ENCODE measurements at regions not wholly inside any gene's neighbourhood (a gene's known extent, or its start where the extent isn't known, plus 50 kb on each side); places are given as distances from the start of the nearest gene placed in this dataset.

DNA sequence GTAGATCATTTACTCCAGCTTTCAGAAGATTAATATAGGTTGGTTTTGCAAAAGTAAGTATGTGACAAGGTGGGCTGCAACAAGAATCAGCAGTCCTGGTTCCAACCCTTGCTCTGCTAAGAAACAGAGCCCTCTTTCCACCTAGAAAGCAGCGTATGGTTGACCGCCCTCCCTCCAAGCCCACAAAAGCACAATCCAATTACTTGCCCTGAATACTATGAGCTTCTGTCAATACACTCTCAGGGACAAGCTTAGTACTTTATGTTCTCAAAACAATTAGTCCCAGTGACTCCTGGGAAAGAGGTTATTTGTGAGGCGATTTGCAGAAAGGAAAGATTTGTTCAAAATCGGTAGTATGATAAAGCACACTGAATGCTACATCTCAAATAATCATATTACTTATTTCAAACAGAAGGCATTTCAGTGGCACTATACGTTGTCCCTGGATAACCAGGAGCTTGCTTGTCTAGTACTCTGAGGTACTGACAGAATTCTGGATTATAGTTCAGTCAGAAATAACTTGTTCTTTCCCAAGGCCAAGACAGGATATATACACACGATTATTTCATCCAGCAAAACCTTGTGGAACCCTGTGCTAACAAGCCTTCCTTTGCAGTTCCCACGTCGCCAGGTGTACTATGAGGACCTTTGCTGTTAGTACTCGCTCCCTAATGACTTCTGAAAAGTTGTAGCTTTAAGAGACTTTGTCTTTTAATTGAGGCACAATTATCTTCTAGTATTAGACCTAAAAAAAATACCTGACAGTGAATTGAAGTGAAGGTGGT, 96.9 kb upstream of the ADTRP start:
- Mint-ChIP-seq H3K36me3 (peaks cover 5% of the 10 kb centered on the region), H3K27me3 (ENCODE audit: low read depth) (no peaks in the 10 kb centered on the region), H3K4me1 (peaks cover 24% of the 10 kb centered on the region), H3K27ac (no peak overlapping the region), H3K4me3 (no peak overlapping the region), H3K9me3 (peaks cover 7% of the 10 kb centered on the region)
- no peak for DNase-seq (ENCODE audit: low spot score in 2 of 2, unreplicated experiment in 2 of 2)
- TF ChIP-seq, protein P1, sequence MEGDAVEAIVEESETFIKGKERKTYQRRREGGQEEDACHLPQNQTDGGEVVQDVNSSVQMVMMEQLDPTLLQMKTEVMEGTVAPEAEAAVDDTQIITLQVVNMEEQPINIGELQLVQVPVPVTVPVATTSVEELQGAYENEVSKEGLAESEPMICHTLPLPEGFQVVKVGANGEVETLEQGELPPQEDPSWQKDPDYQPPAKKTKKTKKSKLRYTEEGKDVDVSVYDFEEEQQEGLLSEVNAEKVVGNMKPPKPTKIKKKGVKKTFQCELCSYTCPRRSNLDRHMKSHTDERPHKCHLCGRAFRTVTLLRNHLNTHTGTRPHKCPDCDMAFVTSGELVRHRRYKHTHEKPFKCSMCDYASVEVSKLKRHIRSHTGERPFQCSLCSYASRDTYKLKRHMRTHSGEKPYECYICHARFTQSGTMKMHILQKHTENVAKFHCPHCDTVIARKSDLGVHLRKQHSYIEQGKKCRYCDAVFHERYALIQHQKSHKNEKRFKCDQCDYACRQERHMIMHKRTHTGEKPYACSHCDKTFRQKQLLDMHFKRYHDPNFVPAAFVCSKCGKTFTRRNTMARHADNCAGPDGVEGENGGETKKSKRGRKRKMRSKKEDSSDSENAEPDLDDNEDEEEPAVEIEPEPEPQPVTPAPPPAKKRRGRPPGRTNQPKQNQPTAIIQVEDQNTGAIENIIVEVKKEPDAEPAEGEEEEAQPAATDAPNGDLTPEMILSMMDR (IDR thresholded peaks at IDR 0.05; ENCODE audit: unreplicated experiment), result no peak

DNA sequence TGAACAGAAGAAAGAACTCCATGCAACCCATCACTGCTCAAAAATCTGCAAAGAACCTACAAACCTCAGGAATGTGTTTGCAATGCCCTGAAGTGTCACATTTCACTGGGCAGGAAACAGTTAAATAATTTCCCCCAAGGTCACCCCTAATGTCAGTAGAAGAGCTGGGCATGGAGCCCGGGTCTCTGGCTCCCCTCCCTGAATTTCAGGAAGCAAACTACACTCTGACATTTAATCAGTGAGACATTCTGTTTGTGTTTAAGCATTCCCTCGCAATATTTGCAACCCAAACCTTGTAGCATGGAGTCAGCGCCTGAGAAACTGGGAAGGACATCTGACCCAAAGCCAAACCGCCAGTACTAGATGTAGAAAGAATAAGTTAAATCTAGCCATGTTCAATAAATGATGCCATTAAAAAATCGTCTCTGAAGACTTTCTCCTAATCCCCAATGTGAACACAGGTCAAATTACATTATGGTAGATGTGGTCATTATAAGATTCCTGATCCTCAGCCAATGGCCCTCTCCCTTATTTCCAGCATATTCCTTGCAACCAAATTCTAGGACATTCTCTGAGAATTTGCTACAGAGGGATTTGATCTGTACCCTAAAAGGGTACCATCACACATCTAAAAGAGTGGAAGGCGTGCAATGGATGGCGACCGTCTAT, 91.2 kb upstream of the ADTRP start:
- Mint-ChIP-seq H3K36me3 (no peaks in the 10 kb centered on the region), H3K27ac (no peak overlapping the region), H3K27me3 (ENCODE audit: low read depth) (no peaks in the 10 kb centered on the region), H3K4me3 (no peak overlapping the region), H3K4me1 (peaks cover 8% of the 10 kb centered on the region), H3K9me3 (no peaks in the 10 kb centered on the region)
- DNase-seq (ENCODE audit: low spot score in 2 of 2, unreplicated experiment in 2 of 2), result no peak
- TF ChIP-seq, protein P1 (IDR thresholded peaks at IDR 0.05; ENCODE audit: unreplicated experiment), result no peak

GRCh38 chr6:11868392-11868791, 89.8 kb upstream of the ADTRP start:
- Mint-ChIP-seq H3K36me3 (no peaks in the 10 kb centered on the region), H3K27me3 (ENCODE audit: low read depth) (no peaks in the 10 kb centered on the region), H3K9me3 (peaks cover 10% of the 10 kb centered on the region), H3K27ac (no peak overlapping the region), H3K4me1 (peaks cover 8% of the 10 kb centered on the region), H3K4me3 (no peak overlapping the region)
- no peak for DNase-seq (ENCODE audit: low spot score in 2 of 2, unreplicated experiment in 2 of 2)
- TF ChIP-seq, protein P1 (IDR thresholded peaks at IDR 0.05; ENCODE audit: unreplicated experiment), result no peak

- Mint-ChIP-seq H3K36me3 (no peaks in the 10 kb centered on the region), H3K4me3 (no peak overlapping the region), H3K27me3 (ENCODE audit: low read depth) (no peaks in the 10 kb centered on the region), H3K4me1 (peaks cover 8% of the 10 kb centered on the region), H3K9me3 (peaks cover 14% of the 10 kb centered on the region), H3K27ac (no peak overlapping the region)
- DNase-seq (ENCODE audit: low spot score in 2 of 2, unreplicated experiment in 2 of 2), result no peak
- TF ChIP-seq, protein P1 (IDR thresholded peaks at IDR 0.05; ENCODE audit: unreplicated experiment), result no peak
These were observed 87.2 kb upstream of the ADTRP start for GRCh38 chr6:11865680-11866300.

DNA sequence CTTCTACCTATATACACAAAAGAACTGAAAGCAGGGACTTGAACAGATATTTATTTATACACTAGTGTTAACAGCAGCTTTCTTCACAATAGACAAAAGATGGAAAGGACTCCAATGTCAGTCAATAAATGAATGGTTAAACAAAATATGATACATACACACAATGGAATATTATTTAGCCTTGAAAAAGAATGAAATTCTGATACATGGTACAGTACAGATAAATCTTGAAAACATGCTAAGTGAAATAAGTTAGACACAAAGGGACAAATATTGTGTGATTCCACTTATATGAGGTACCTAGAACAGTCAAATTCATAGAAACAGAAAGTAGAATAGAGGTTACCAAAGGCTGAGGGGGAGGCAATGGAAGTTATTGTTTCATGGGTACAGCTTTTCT, 79.8 kb upstream of the ADTRP start:
- H3K27ac Mint-ChIP-seq, result no peak overlapping the region
- TF ChIP-seq, protein P1 (IDR thresholded peaks at IDR 0.05; ENCODE audit: unreplicated experiment), result no peak
- peaks cover 28% of the 10 kb centered on the region for H3K9me3 Mint-ChIP-seq
- H3K36me3 Mint-ChIP-seq, result no peaks in the 10 kb centered on the region
- no peak overlapping the region for H3K4me3 Mint-ChIP-seq
- no peaks in the 10 kb centered on the region for H3K27me3 Mint-ChIP-seq (ENCODE audit: low read depth)
- H3K4me1 Mint-ChIP-seq, result peaks cover 15% of the 10 kb centered on the region
- no peak for DNase-seq (ENCODE audit: low spot score in 2 of 2, unreplicated experiment in 2 of 2)

Data from mesothelial cell of epicardium (in vitro differentiated cells).